22Rv1 (cell line): ENCODE measurements at regions not wholly inside any gene's neighbourhood (a gene's known extent, or its start where the extent isn't known, plus 50 kb on each side); places are given as distances from the start of the nearest gene placed in this dataset.

Experiments
- H3K27ac ChIP-seq: fragments of 450-650 bp; 2 replicates; pipeline ENCODE4 v1.5.1; 2017
- CTCF ChIP-seq: fragments of 450-650 bp; IDR thresholded peaks from 2 replicates; pipeline ENCODE4 v1.5.1; 2017; ENCODE audit warnings: mild to moderate bottlenecking
- ZFX ChIP-seq: fragments of 450-650 bp; IDR thresholded peaks from 2 replicates; pipeline ENCODE4 v1.6.1; 2017; ENCODE audit warnings: antibody characterized with exemption, borderline replicate concordance

GRCh38 chr14:51168215-51168613, 71.8 kb upstream of the TMX1 start:
- H3K27ac ChIP-seq: no peak overlapping the region
- TF ChIP-seq CTCF: no peak
- TF ChIP-seq ZFX: no peak

GRCh38 chr14:51173863-51174262, 66.2 kb upstream of the TMX1 start:
- H3K27ac ChIP-seq: no peak overlapping the region
- TF ChIP-seq ZFX: no peak
- no peak for TF ChIP-seq CTCF

GRCh38 chr14:51176839-51177238, 63.2 kb upstream of the TMX1 start:
- no peak for TF ChIP-seq CTCF
- H3K27ac ChIP-seq: no peak overlapping the region

GRCh38 chr14:51180577-51180976, 59.5 kb upstream of the TMX1 start:
- no peak overlapping the region for H3K27ac ChIP-seq
- TF ChIP-seq CTCF: no peak
- TF ChIP-seq ZFX: no peak

GRCh38 chr14:51182131-51182565, 57.9 kb upstream of the TMX1 start:
- TF ChIP-seq CTCF (no peak), ZFX (no peak)
- no peak overlapping the region for H3K27ac ChIP-seq

- TF ChIP-seq ZFX (no peak), CTCF (no peak)
- no peak overlapping the region for H3K27ac ChIP-seq
Observed at GRCh38 chr14:51185180-51185579, 54.9 kb upstream of the TMX1 start.

- TF ChIP-seq CTCF (no peak), ZFX (no peak)
- H3K27ac ChIP-seq: no peak overlapping the region
Observed at GRCh38 chr14:51185754-51186153, 54.3 kb upstream of the TMX1 start.
